Stimulated activated memory B cell treated with anti-CD40 and anti-IgM and Interleukin-4, amounts not matched to agents 10 μg/mL and 1 μg/mL and 100 μg/mL, for 72 hours (primary cell): ENCODE measurements at regions not wholly inside any gene's neighbourhood (a gene's known extent, or its start where the extent isn't known, plus 50 kb on each side); places are given as distances from the start of the nearest gene placed in this dataset.
"Not testable (repeated sequence)": the region's sequence is repeated elsewhere in the genome, so short reads cannot be mapped to it uniquely, and the experiment has no call there.

Experiments
- ATAC-seq: fragments of 150-1000 bp; cut with Tn5 transposase; 2 replicates; pipeline ENCODE4 v1.10.0; 2021
- H3K27ac Mint-ChIP-seq: one replicate; pipeline ENCODE4 v1.8.0; 2022; ENCODE audit warnings: mild to moderate bottlenecking, mixed read lengths
- H3K27me3 Mint-ChIP-seq: one replicate; pipeline ENCODE4 v1.8.0; 2022; ENCODE audit warnings: mixed read lengths
- H3K36me3 Mint-ChIP-seq: one replicate; pipeline ENCODE4 v1.8.0; 2022; ENCODE audit warnings: mixed read lengths
- H3K4me1 Mint-ChIP-seq: one replicate; pipeline ENCODE4 v1.8.0; 2022; ENCODE audit warnings: mixed read lengths
- H3K4me3 Mint-ChIP-seq: one replicate; pipeline ENCODE4 v1.8.0; 2022; ENCODE audit warnings: mild to moderate bottlenecking, moderate library complexity, mixed read lengths
- H3K9me3 Mint-ChIP-seq: one replicate; pipeline ENCODE4 v1.8.0; 2022; ENCODE audit warnings: mixed read lengths

DNA sequence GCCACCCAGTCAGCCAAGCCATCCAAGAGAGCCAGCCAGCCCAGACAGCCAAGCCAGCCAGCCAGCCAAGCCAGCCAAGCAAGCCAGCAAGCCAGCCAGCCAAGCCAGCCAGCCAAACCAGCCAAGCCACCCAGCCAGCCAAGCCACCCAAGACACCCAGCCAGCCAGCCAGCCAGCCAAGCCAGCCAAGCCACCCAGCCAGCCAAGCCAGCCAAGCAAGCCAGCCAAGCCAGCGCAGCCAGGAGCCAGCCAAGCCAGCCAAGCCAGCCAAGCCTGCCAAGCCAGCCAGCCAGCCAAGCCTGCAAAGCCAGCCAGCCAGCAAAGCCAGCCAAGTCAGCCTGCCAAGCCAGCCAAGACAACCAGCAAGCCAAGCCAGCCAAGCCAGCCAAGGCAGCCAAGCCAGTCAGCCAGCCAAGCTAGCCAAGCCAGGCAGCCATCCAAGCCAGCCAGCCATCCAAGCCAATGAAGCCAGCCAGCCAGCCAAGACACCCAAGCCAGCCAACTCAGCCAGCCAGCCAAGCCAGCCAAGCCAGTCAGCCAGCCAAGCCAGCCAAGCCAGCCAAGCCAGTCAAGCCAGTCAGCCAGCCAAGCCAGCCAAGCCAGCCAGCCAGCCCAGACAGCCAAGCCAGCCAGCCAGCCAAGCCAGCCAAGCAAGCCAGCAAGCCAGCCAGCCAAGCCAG, 332.2 kb upstream of the PLGLB2 start:
- not testable (repeated sequence) for H3K9me3 Mint-ChIP-seq, H3K4me3 Mint-ChIP-seq, H3K27me3 Mint-ChIP-seq, H3K4me1 Mint-ChIP-seq, H3K36me3 Mint-ChIP-seq, H3K27ac Mint-ChIP-seq, ATAC-seq

GRCh38 chr2:87416266-87416592, 331.7 kb upstream of the PLGLB2 start:
- not testable (repeated sequence) for H3K27me3 Mint-ChIP-seq, H3K4me3 Mint-ChIP-seq, H3K27ac Mint-ChIP-seq, ATAC-seq, H3K9me3 Mint-ChIP-seq, H3K36me3 Mint-ChIP-seq, H3K4me1 Mint-ChIP-seq

GRCh38 chr2:87417147-87417546, 330.7 kb upstream of the PLGLB2 start:
- H3K4me1 Mint-ChIP-seq, H3K36me3 Mint-ChIP-seq, ATAC-seq, H3K27me3 Mint-ChIP-seq, H3K27ac Mint-ChIP-seq, H3K9me3 Mint-ChIP-seq, H3K4me3 Mint-ChIP-seq: not testable (repeated sequence)

GRCh38 chr2:87417742-87418567, 329.9 kb upstream of the PLGLB2 start:
- H3K27ac Mint-ChIP-seq, H3K9me3 Mint-ChIP-seq, H3K4me3 Mint-ChIP-seq, H3K27me3 Mint-ChIP-seq, ATAC-seq, H3K36me3 Mint-ChIP-seq, H3K4me1 Mint-ChIP-seq: not testable (repeated sequence)

GRCh38 chr2:87418823-87419822, 328.8 kb upstream of the PLGLB2 start:
- H3K36me3 Mint-ChIP-seq, H3K4me3 Mint-ChIP-seq: not testable (repeated sequence)

DNA sequence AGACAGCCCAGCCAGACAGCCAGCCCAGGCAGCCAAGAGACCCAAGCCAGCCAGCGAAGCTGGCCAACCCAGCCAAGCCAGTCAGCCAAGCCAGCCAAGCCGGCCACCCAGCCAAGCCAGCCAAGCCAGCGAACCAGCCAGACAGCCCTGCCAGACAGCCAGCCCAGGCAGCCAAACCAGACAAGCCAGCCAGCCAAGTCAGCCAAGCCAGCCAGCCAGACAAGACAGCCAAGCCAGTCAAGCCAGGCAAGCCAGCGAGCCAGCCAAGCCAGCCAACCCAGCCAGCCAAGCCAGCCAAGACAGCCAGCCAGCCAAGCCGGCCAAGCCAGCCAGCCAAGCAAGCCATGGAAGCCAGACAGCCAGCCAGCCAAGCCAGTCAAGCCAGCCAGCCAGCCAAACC, 327.9 kb upstream of the PLGLB2 start:
- not testable (repeated sequence) for H3K9me3 Mint-ChIP-seq, H3K27me3 Mint-ChIP-seq, H3K4me3 Mint-ChIP-seq, H3K4me1 Mint-ChIP-seq, ATAC-seq, H3K36me3 Mint-ChIP-seq, H3K27ac Mint-ChIP-seq

More at GRCh38 chr2:87418823-87419822, 328.8 kb upstream of the PLGLB2 start:
- not testable (repeated sequence) for H3K4me1 Mint-ChIP-seq, H3K27ac Mint-ChIP-seq, ATAC-seq, H3K27me3 Mint-ChIP-seq, H3K9me3 Mint-ChIP-seq

- H3K4me1 Mint-ChIP-seq, H3K4me3 Mint-ChIP-seq, ATAC-seq: not testable (repeated sequence)
Observed at GRCh38 chr2:87420954-87421353, 326.9 kb upstream of the PLGLB2 start.

DNA sequence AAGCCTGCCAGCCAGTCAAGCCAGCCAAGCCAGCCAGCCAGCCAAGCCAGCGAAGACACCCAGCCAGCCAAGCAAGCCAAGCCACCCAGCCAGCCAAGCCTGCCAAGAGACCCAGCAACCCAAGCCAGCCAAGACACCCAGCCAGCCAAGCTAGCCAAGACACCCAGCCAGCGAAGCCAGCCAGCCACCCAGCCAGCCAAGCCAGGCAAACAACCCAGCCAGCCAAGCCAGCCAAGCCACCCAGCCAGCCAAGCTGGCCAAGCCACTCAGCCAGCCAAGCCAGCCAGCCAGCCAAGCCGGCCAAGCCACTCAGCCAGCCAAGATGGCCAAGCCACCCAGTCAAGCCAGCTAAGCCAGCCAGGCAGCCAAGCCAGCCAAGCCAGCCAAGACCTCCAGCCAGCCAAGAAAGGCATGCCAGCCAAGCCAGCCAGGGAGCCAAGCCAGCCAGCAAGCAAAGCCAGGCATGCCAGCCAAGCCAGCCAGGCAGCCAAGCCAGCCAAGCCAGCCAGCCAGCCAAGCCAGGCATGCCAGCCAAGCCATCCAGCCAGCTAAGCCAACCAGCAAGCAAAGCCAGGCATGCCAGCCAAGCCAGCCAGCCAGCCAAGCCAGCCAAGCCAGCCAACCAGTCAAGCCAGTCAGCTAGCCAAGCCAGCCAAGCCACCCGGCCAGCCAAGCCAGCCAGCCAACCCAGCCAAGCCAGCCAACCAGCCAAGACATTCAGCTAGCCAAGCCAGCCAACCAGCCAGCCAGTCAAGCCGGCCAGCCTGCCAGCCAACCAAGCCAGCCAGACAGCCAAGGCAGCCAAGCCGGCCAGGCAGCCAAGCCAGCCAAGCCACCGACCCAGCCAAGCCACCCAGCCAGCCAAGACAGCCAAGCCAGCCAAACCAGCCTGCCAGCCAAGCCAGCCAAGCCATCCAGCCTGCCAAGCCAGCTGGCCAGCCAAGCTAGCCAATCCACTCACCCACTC, 323.8 kb upstream of the PLGLB2 start:
- not testable (repeated sequence) for ATAC-seq, H3K9me3 Mint-ChIP-seq, H3K4me3 Mint-ChIP-seq, H3K27ac Mint-ChIP-seq, H3K27me3 Mint-ChIP-seq, H3K36me3 Mint-ChIP-seq, H3K4me1 Mint-ChIP-seq

More at GRCh38 chr2:87420954-87421353, 326.9 kb upstream of the PLGLB2 start:
- not testable (repeated sequence) for H3K27me3 Mint-ChIP-seq, H3K27ac Mint-ChIP-seq, H3K36me3 Mint-ChIP-seq, H3K9me3 Mint-ChIP-seq

DNA sequence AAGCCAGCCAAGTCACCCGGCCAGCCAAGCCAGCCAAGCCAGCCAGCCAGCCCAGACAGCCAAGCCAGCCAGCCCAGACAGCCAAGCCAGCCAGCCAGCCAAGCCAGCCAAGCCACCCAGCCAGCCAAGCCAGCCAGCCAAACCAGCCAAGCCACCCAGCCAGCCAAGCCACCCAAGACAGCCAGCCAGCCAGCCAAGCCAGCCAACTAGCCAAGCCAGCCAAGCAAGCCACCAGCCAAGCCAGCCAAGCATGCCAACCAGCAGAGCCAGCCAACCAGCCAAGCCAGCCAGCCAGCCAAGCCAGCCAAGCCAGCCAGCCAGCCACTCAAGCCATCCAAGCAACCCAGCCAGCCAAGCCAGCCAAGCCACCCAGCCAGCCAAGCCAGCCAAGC, 323.1 kb upstream of the PLGLB2 start:
- not testable (repeated sequence) for H3K9me3 Mint-ChIP-seq, H3K4me1 Mint-ChIP-seq, ATAC-seq, H3K36me3 Mint-ChIP-seq, H3K4me3 Mint-ChIP-seq, H3K27ac Mint-ChIP-seq, H3K27me3 Mint-ChIP-seq

DNA sequence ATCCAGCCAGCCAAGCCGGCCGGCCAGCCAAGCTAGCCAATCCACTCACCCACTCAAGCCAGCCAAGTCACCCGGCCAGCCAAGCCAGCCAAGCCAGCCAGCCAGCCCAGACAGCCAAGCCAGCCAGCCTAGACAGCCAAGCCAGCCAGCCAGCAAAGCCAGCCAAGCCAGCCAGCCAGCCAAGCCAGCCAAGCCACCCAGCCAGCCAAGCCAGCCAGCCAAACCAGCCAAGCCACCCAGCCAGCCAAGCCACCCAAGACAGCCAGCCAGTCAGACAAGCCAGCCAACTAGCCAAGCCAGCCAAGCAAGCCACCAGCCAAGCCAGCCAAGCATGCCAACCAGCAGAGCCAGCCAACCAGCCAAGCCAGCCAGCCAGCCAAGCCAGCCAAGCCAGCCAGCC, 322.7 kb upstream of the PLGLB2 start:
- not testable (repeated sequence) for H3K9me3 Mint-ChIP-seq, H3K4me1 Mint-ChIP-seq

GRCh38 chr2:87425717-87426116, 322.2 kb upstream of the PLGLB2 start:
- not testable (repeated sequence) for H3K9me3 Mint-ChIP-seq, H3K36me3 Mint-ChIP-seq, H3K27ac Mint-ChIP-seq, H3K4me3 Mint-ChIP-seq, H3K4me1 Mint-ChIP-seq, ATAC-seq, H3K27me3 Mint-ChIP-seq

More for the DNA sequence above, 322.7 kb upstream of the PLGLB2 start:
- not testable (repeated sequence) for H3K27me3 Mint-ChIP-seq, H3K27ac Mint-ChIP-seq, H3K4me3 Mint-ChIP-seq, H3K36me3 Mint-ChIP-seq, ATAC-seq

- not testable (repeated sequence) for H3K27me3 Mint-ChIP-seq, H3K4me1 Mint-ChIP-seq, H3K9me3 Mint-ChIP-seq, ATAC-seq, H3K27ac Mint-ChIP-seq, H3K36me3 Mint-ChIP-seq, H3K4me3 Mint-ChIP-seq
Observed at GRCh38 chr2:87428452-87429130, 319.3 kb upstream of the PLGLB2 start.

DNA sequence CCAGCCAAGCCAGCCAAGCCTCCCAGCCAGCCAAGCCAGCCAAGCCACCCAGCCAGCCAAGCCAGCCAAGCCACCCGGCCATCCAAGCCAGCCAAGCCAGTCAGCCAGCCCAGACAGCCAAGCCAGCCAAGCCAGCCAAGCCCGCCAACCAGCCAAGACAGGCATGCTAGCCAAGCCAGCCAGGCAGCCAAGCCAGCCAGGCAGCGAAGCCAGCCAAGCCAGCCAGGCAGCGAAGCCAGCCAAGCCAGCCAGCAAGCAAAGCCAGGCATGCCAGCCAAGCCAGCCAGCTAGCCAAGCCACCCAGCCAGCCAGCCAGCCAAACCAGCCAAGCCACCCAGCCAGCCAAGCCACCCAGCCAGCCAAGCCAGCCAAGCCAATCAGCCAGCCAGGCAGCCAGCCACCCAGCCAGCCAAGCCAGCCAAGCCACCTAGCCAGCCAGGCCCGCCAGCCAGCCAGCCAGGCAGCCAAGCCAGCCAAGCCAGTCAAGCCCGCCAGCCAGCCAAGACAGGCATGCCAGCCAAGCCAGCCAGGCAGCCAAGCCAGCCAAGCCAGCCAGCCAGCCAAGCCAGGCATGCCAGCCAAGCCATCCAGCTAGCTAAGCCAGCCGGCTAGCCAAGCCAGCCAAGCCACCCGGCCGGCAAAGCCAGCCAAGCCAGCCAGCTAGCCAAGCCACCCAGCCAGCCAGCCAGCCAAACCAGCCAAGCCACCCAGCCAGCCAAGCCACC, 318.5 kb upstream of the PLGLB2 start:
- not testable (repeated sequence) for H3K4me1 Mint-ChIP-seq, H3K27me3 Mint-ChIP-seq, H3K9me3 Mint-ChIP-seq, H3K4me3 Mint-ChIP-seq, ATAC-seq, H3K36me3 Mint-ChIP-seq, H3K27ac Mint-ChIP-seq

DNA sequence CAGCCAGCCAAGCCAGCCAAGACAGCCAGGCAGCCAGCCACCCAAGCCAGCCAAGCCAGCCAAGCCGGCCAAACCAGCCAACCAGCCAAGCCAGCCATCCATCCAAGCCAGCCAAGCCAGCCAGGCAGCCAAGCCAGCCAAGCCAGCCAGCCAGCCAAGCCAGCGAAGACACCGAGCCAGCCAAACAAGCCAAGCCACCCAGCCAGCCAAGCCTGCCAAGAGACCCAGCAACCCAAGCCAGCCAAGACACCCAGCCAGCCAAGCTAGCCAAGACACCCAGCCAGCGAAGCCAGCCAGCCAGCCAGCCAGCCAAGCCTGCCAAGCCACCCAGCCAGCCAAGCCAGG, 318.0 kb upstream of the PLGLB2 start:
- H3K27me3 Mint-ChIP-seq, H3K36me3 Mint-ChIP-seq, H3K4me3 Mint-ChIP-seq, ATAC-seq, H3K9me3 Mint-ChIP-seq, H3K27ac Mint-ChIP-seq, H3K4me1 Mint-ChIP-seq: not testable (repeated sequence)
